ENCODE measurements at regions not wholly inside any gene's neighbourhood (a gene's known extent, or its start where the extent isn't known, plus 50 kb on each side); places are given as distances from the start of the nearest gene placed in this dataset.

DNA sequence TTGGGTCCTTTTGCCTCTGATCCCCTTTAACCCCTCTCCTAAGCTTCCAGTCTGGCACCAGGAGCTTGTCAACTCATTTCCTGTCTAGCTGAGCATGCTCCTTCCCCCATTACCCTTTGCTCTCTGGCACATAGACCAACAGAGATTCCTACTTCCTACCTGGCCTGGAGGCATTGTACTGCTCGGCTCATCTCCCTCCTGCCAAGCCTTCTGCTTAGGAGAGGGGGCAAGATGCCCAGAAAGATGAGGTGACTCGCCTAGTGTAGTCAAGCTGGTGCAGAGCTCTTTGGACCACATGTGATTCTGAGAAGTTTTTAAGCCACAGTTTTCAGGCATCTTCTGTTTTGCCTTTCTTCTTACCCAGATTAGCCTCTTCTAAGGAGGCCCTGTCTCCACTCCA is 95.4 kb downstream of the ZNF621 start:
- peaks cover 0 to 27% (median 11%) of the 10 kb centered on the region in 12 donors for H3K9me3 ChIP-seq
- peaks cover 0 to 13% (median 6%) of the 10 kb centered on the region in 9 donors for H3K27me3 ChIP-seq
- 70 to 89% (median 75%) methylated on average over 2 of the region's 2 CpGs for WGBS, 4 donors
- H3K4me3 ChIP-seq: no peak overlapping the region
- no peak for TF ChIP-seq POLR2A (IDR thresholded peaks at IDR 0.05)
- TF ChIP-seq, protein P1, sequence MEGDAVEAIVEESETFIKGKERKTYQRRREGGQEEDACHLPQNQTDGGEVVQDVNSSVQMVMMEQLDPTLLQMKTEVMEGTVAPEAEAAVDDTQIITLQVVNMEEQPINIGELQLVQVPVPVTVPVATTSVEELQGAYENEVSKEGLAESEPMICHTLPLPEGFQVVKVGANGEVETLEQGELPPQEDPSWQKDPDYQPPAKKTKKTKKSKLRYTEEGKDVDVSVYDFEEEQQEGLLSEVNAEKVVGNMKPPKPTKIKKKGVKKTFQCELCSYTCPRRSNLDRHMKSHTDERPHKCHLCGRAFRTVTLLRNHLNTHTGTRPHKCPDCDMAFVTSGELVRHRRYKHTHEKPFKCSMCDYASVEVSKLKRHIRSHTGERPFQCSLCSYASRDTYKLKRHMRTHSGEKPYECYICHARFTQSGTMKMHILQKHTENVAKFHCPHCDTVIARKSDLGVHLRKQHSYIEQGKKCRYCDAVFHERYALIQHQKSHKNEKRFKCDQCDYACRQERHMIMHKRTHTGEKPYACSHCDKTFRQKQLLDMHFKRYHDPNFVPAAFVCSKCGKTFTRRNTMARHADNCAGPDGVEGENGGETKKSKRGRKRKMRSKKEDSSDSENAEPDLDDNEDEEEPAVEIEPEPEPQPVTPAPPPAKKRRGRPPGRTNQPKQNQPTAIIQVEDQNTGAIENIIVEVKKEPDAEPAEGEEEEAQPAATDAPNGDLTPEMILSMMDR (IDR thresholded peaks at IDR 0.05): no peak
- H3K27ac ChIP-seq: no peak overlapping the region
- intact Hi-C loops (cut with DNase I): no loop called here
- no peak for DNase-seq
- no peaks in the 10 kb centered on the region for H3K36me3 ChIP-seq
- peaks cover 0 to 13% (median 2%) of the 10 kb centered on the region in 12 donors for H3K4me1 ChIP-seq
- no peak for ATAC-seq

DNA sequence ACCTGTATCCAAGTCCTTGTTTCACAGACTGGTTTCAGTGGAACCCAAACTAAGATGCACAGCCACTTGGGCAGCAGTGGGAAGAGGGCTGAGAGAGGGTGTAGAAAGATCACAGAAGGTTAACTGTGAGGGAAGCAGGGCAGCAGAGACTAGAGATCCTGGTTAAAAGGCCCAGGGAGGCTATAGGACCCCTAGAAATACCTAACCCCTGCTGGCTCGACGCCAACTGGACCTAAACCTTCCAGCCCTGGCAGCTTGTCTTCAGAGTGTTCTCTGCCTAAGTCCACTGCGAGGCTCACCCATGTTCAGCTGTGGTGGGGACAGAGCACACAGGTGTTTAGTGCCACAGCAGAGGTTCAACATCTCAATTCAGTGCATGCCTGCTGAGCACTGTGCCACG is 96.5 kb downstream of the ZNF621 start:
- Histone ChIP-seq H3K4me1 (peaks cover 0 to 6% (median 0%) of the 10 kb centered on the region in 12 donors), H3K4me3 (no peak overlapping the region), H3K36me3 (no peaks in the 10 kb centered on the region), H3K27me3 (peaks cover 0 to 6% (median 0%) of the 10 kb centered on the region in 9 donors), H3K9me3 (peaks cover 0 to 31% (median 11%) of the 10 kb centered on the region in 12 donors), H3K27ac (no peak overlapping the region)
- TF ChIP-seq, protein P1 (IDR thresholded peaks at IDR 0.05): no peak
- no peak for TF ChIP-seq POLR2A (IDR thresholded peaks at IDR 0.05)
- whole genome bisulfite sequencing, 4 donors: 67 to 78% (median 76%) methylated on average over 3 to 4 of the region's 4 CpGs
- no peak for ATAC-seq
- intact Hi-C loops (cut with DNase I): no loop called here
- DNase-seq: no peak

DNA sequence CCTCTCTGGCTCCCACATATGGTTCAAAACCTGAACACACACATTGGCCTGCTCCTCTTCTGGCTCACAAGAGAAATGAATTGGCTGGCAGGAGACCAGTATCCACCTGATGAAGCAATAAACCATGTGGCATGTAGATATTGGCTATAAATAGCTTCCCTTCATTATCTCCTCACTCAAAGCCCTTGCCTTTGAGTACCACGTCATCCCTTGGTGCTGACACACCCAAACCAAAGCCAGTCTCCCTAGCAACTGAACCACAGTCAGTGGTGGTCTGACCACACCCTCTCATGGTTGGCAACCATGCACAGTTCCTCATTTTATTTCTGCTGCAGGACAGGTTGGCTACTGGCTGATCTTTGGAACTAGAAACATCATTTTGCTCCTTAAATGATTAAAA is 98.8 kb downstream of the ZNF621 start:
- Histone ChIP-seq H3K27me3 (no peaks in the 10 kb centered on the region), H3K27ac (no peak overlapping the region), H3K4me3 (no peak overlapping the region), H3K9me3 (peaks cover 0 to 34% (median 11%) of the 10 kb centered on the region in 12 donors), H3K4me1 (peaks cover 0 to 6% (median 0%) of the 10 kb centered on the region in 12 donors), H3K36me3 (no peaks in the 10 kb centered on the region)
- DNase-seq: peak in 3 of 5 donors; percentile 19 to 48 (median 44)
- intact Hi-C loops (cut with DNase I): no loop called here
- WGBS, 4 donors: 10 to 16% (median 14%) methylated on average over 1 of the region's 1 CpG
- ATAC-seq: peak; percentile 36 to 93 (median 72)
- TF ChIP-seq, protein P1 (IDR thresholded peaks at IDR 0.05): no peak
- TF ChIP-seq POLR2A (IDR thresholded peaks at IDR 0.05): no peak

DNA sequence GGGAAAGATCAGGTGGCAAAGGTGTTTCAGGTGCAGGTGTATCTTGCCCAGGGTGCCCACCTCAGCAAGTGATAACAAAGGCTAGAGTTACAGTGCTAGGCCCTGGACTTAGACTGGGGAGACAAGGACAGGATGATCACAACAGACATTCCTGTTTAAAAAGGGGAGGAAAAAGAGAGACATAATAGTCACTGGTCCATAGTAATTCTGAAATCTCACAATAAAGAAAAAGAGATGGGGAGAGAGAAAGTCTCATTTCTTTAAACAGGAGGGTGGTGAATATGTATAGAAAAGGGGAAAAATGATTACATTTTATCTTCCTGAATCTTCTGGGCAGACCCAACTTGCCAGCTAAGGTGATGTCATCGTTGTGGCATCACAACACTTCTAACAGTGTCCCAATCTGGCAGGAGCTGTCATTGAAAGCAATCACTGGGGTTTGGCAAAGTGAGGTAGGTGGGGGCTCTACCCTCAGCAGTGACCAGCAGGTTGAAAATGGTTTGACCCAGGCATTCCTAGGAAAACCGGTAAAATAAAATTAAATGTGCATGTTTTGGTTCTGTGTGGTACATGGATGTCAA is 99.5 kb downstream of the ZNF621 start:
- Histone ChIP-seq H3K27me3 (no peaks in the 10 kb centered on the region), H3K27ac (no peak overlapping the region), H3K4me1 (peaks cover 0 to 6% (median 0%) of the 10 kb centered on the region in 12 donors), H3K9me3 (peaks cover 0 to 41% (median 11%) of the 10 kb centered on the region in 12 donors), H3K4me3 (no peak overlapping the region), H3K36me3 (no peaks in the 10 kb centered on the region)
- DNase-seq: no peak
- ATAC-seq: no peak
- TF ChIP-seq POLR2A (IDR thresholded peaks at IDR 0.05): no peak
- TF ChIP-seq, protein P1 (IDR thresholded peaks at IDR 0.05): no peak
- intact Hi-C loops (cut with DNase I): no loop called here
- WGBS, 4 donors: 87 to 92% (median 91%) methylated on average over 2 of the region's 2 CpGs

Measured in heart left ventricle (tissue), 16 donors.